Ectodermal cell (in vitro differentiated cells): ENCODE measurements at regions not wholly inside any gene's neighbourhood (a gene's known extent, or its start where the extent isn't known, plus 50 kb on each side); places are given as distances from the start of the nearest gene placed in this dataset.
"Not testable (repeated sequence)": the region's sequence is repeated elsewhere in the genome, so short reads cannot be mapped to it uniquely, and the experiment has no call there.

Experiments
- H3K27ac ChIP-seq: 2 replicates; pipeline ENCODE4 v1.7.0; 2013; ENCODE audit warnings: mild to moderate bottlenecking, low read depth, low read length; ENCODE audit not compliant: insufficient read depth, poor library complexity, severe bottlenecking
- H3K27me3 ChIP-seq: 2 replicates; pipeline ENCODE4 v1.7.0; 2013; ENCODE audit warnings: mild to moderate bottlenecking, low read length; ENCODE audit not compliant: insufficient read depth, control insufficient read depth, poor library complexity, severe bottlenecking
- H3K36me3 ChIP-seq: one replicate; pipeline ENCODE4 v1.7.0; 2013; ENCODE audit warnings: low read length; ENCODE audit not compliant: control insufficient read depth, insufficient read depth
- H3K4me1 ChIP-seq: one replicate; pipeline ENCODE4 v1.7.0; 2013; ENCODE audit warnings: low read length; ENCODE audit not compliant: control insufficient read depth, insufficient read depth
- H3K4me3 ChIP-seq: 2 replicates; pipeline ENCODE4 v1.7.0; 2013; ENCODE audit warnings: low read depth, low read length, control low read depth; ENCODE audit not compliant: insufficient read depth
- H3K9me3 ChIP-seq: 2 replicates; pipeline ENCODE4 v1.7.0; 2013; ENCODE audit warnings: mild to moderate bottlenecking, low read length, moderate library complexity; ENCODE audit not compliant: control insufficient read depth
- WGBS, 2 experiments: methylation state at CpG; one replicate each; pipeline ENCODE4 v1.1.7; 2013; ENCODE audit warnings: missing lambda C conversion rate in 2 of 2; 5-methylcytosine and 5-hydroxymethylcytosine counted together

- peaks cover 69% of the 10 kb centered on the region for H3K27me3 ChIP-seq
- 2% methylated on average over 26 of the region's 26 CpGs for WGBS, 2 experiments
- H3K9me3 ChIP-seq = no peaks in the 10 kb centered on the region
- H3K4me3 ChIP-seq = no peak overlapping the region
- H3K27ac ChIP-seq = no peak overlapping the region
- no peaks in the 10 kb centered on the region for H3K36me3 ChIP-seq
- peaks cover 9% of the 10 kb centered on the region for H3K4me1 ChIP-seq
These were observed 54.4 kb downstream of the PRR18 start for GRCh38 chr6:166253778-166254204.

- Histone ChIP-seq H3K4me3 (peak overlapping the region; percentile 25), H3K4me1 (peaks cover 9% of the 10 kb centered on the region), H3K36me3 (no peaks in the 10 kb centered on the region), H3K27me3 (peaks cover 68% of the 10 kb centered on the region), H3K9me3 (no peaks in the 10 kb centered on the region), H3K27ac (no peak overlapping the region)
- 1% methylated on average over 38 of the region's 38 CpGs for WGBS, 2 experiments
These were observed 54.9 kb downstream of the PRR18 start for GRCh38 chr6:166253281-166253681.

- Histone ChIP-seq H3K27ac (no peak overlapping the region), H3K36me3 (no peaks in the 10 kb centered on the region), H3K4me1 (peaks cover 9% of the 10 kb centered on the region), H3K4me3 (no peak overlapping the region), H3K27me3 (peaks cover 61% of the 10 kb centered on the region), H3K9me3 (no peaks in the 10 kb centered on the region)
- 92 to 93% methylated on average over 27 of the region's 27 CpGs for WGBS, 2 experiments
These were observed 55.6 kb downstream of the PRR18 start for GRCh38 chr6:166252601-166253000.

GRCh38 chr6:166251655-166252054 lies 56.5 kb downstream of the PRR18 start:
- H3K27ac ChIP-seq = no peak overlapping the region
- H3K36me3 ChIP-seq = no peaks in the 10 kb centered on the region
- H3K27me3 ChIP-seq = peaks cover 51% of the 10 kb centered on the region
- no peaks in the 10 kb centered on the region for H3K9me3 ChIP-seq
- no peak overlapping the region for H3K4me3 ChIP-seq
- H3K4me1 ChIP-seq = peaks cover 9% of the 10 kb centered on the region
- 84 to 87% methylated on average over 6 of the region's 6 CpGs for WGBS, 2 experiments

- Histone ChIP-seq H3K36me3 (no peaks in the 10 kb centered on the region), H3K4me3 (no peak overlapping the region), H3K27me3 (peaks cover 47% of the 10 kb centered on the region), H3K27ac (no peak overlapping the region), H3K9me3 (no peaks in the 10 kb centered on the region), H3K4me1 (peaks cover 9% of the 10 kb centered on the region)
- WGBS, 2 experiments = 80 to 92% methylated on average over 2 to 3 of the region's 3 CpGs
These were observed 57.0 kb downstream of the PRR18 start for GRCh38 chr6:166251211-166251610.

- H3K36me3 ChIP-seq, H3K9me3 ChIP-seq, H3K4me3 ChIP-seq, H3K27ac ChIP-seq, H3K4me1 ChIP-seq: not testable (repeated sequence)
- 94 to 96% methylated on average over 15 to 16 of the region's 16 CpGs for WGBS, 2 experiments
- peaks cover 33% of the 10 kb centered on the region for H3K27me3 ChIP-seq
These were observed 59.0 kb downstream of the PRR18 start for GRCh38 chr6:166249061-166249785.

- 79 to 84% methylated on average over 4 of the region's 5 CpGs for WGBS, 2 experiments
- Histone ChIP-seq H3K4me1 (peaks cover 10% of the 10 kb centered on the region), H3K36me3 (no peaks in the 10 kb centered on the region), H3K9me3 (no peaks in the 10 kb centered on the region), H3K4me3 (no peak overlapping the region), H3K27me3 (peaks cover 6% of the 10 kb centered on the region), H3K27ac (no peak overlapping the region)
These were observed 63.0 kb downstream of the PRR18 start for GRCh38 chr6:166245148-166245547.

GRCh38 chr6:166244353-166245045 lies 63.7 kb downstream of the PRR18 start:
- Histone ChIP-seq H3K4me3 (no peak overlapping the region), H3K27me3 (peaks cover 6% of the 10 kb centered on the region), H3K36me3 (no peaks in the 10 kb centered on the region), H3K4me1 (peaks cover 10% of the 10 kb centered on the region), H3K9me3 (no peaks in the 10 kb centered on the region), H3K27ac (no peak overlapping the region)
- WGBS, 2 experiments = 80 to 86% methylated on average over 11 of the region's 11 CpGs

GRCh38 chr6:166242888-166243287 lies 65.3 kb downstream of the PRR18 start:
- Histone ChIP-seq H3K27me3 (peaks cover 6% of the 10 kb centered on the region), H3K4me1 (peaks cover 10% of the 10 kb centered on the region), H3K9me3 (no peaks in the 10 kb centered on the region), H3K27ac (no peak overlapping the region), H3K4me3 (no peak overlapping the region), H3K36me3 (no peaks in the 10 kb centered on the region)
- WGBS, 2 experiments = 90 to 91% methylated on average over 4 of the region's 4 CpGs

- H3K4me1 ChIP-seq = peaks cover 10% of the 10 kb centered on the region
- H3K4me3 ChIP-seq = no peak overlapping the region
- no peaks in the 10 kb centered on the region for H3K36me3 ChIP-seq
- WGBS, 2 experiments = 88 to 92% methylated on average over 6 of the region's 6 CpGs
- no peak overlapping the region for H3K27ac ChIP-seq
- H3K27me3 ChIP-seq = peaks cover 6% of the 10 kb centered on the region
- H3K9me3 ChIP-seq = no peaks in the 10 kb centered on the region
These were observed 66.2 kb downstream of the PRR18 start for GRCh38 chr6:166241974-166242373.
